ENCODE measurements at regions not wholly inside any gene's neighbourhood (a gene's known extent, or its start where the extent isn't known, plus 50 kb on each side); places are given as distances from the start of the nearest gene placed in this dataset.
"Not testable (repeated sequence)": the region's sequence is repeated elsewhere in the genome, so short reads cannot be mapped to it uniquely, and the experiment has no call there.

GRCh38 chr2:181737302-181737701 lies 57.0 kb upstream of the NEUROD1 start:
- WGBS, 2 donors = 76 to 78% methylated on average over 5 of the region's 5 CpGs
- H3K27me3 ChIP-seq, DNase-seq, H3K36me3 ChIP-seq, H3K9me3 ChIP-seq, FAIRE-seq, ATAC-seq, H3K27ac ChIP-seq, H3K4me1 ChIP-seq, H3K4me3 ChIP-seq: not testable (repeated sequence)
- intact Hi-C loops (cut with DNase I) = loop anchor here in 1 of 3 donors (10.0 kb wide), 1 partner anchor 337 kb away; no protein-coding TSS in a partner anchor

GRCh38 chr2:181738074-181738473 lies 57.8 kb upstream of the NEUROD1 start:
- no peak for FAIRE-seq
- no peak overlapping the region for H3K27ac ChIP-seq
- 26 to 30% methylated on average over 2 of the region's 2 CpGs for WGBS, 2 donors
- H3K9me3 ChIP-seq = no peaks in the 10 kb centered on the region
- peak in 1 of 4 donors; percentile 9 for TF ChIP-seq CTCF (IDR thresholded peaks at IDR 0.05)
- no peak for DNase-seq
- no peak overlapping the region for H3K4me3 ChIP-seq
- H3K27me3 ChIP-seq = no peaks in the 10 kb centered on the region
- no peaks in the 10 kb centered on the region for H3K36me3 ChIP-seq
- peaks cover 0 to 8% (median 7%) of the 10 kb centered on the region in 3 donors for H3K4me1 ChIP-seq
- peak in 3 of 4 donors; percentile 59 to 71 (median 62) for ATAC-seq
- intact Hi-C loops (cut with DNase I) = loop anchor here in 1 of 3 donors (10.0 kb wide), 1 partner anchor 337 kb away; no protein-coding TSS in a partner anchor

GRCh38 chr2:181738563-181738962 lies 58.2 kb upstream of the NEUROD1 start:
- intact Hi-C loops (cut with DNase I) = loop anchor here in 1 of 3 donors (10.0 kb wide), 1 partner anchor 336 kb away; no protein-coding TSS in a partner anchor
- FAIRE-seq (no peak), DNase-seq (no peak)

DNA sequence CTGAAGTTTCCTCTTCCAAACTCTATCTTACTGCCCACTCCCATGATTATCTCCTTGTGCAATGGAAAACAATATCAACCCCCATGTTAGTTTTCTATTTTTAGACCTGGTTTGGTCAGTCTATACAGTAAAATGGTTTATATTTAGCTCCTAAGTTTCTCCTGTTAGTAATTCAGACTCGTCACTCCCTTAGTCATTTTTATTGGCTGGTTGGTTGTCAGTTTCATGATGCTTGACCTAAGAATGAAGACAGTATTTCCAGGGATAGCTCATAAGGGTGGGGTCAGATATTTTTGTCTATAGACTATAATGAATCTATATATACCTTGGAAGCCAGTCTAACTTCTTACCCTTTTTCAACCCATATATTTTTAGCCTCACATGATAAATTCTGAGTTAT lies 61.4 kb upstream of the NEUROD1 start:
- no peak for FAIRE-seq
- ATAC-seq = no peak
- no peaks in the 10 kb centered on the region for H3K9me3 ChIP-seq
- no peaks in the 10 kb centered on the region for H3K36me3 ChIP-seq
- no peak for DNase-seq
- no peak overlapping the region for H3K4me3 ChIP-seq
- peak overlapping the region in 1 of 4 donors; percentile 62 for H3K27ac ChIP-seq
- H3K27me3 ChIP-seq = no peaks in the 10 kb centered on the region
- H3K4me1 ChIP-seq = peaks cover 0 to 15% (median 14%) of the 10 kb centered on the region in 3 donors
- 24 to 33% methylated on average over 1 of the region's 1 CpG for whole genome bisulfite sequencing, 2 donors
- intact Hi-C loops (cut with DNase I) = loop anchor here in 2 of 3 donors (5.0 to 10.0 kb wide), 2 partner anchors 163 to 331 kb away; no protein-coding TSS in a partner anchor
- no peak for TF ChIP-seq CTCF (IDR thresholded peaks at IDR 0.05)

More at GRCh38 chr2:181738563-181738962, 58.2 kb upstream of the NEUROD1 start:
- Histone ChIP-seq H3K27me3 (no peaks in the 10 kb centered on the region), H3K4me1 (peaks cover 0 to 13% (median 12%) of the 10 kb centered on the region in 3 donors), H3K36me3 (no peaks in the 10 kb centered on the region), H3K27ac (no peak overlapping the region), H3K4me3 (no peak overlapping the region), H3K9me3 (no peaks in the 10 kb centered on the region)
- TF ChIP-seq CTCF (IDR thresholded peaks at IDR 0.05) = no peak
- 66 to 76% methylated on average over 4 of the region's 4 CpGs for WGBS, 2 donors
- no peak for ATAC-seq

GRCh38 chr2:181742361-181742760 lies 62.0 kb upstream of the NEUROD1 start:
- intact Hi-C loops (cut with DNase I) = loop anchor here in 2 of 3 donors (5.0 to 10.0 kb wide), 2 partner anchors 162 to 330 kb away; no protein-coding TSS in a partner anchor
- FAIRE-seq = no peak
- no peak for TF ChIP-seq CTCF (IDR thresholded peaks at IDR 0.05)
- 16 to 18% methylated on average over 3 of the region's 3 CpGs for WGBS, 2 donors
- ATAC-seq = peak in 1 of 4 donors; percentile 5
- H3K36me3 ChIP-seq = no peaks in the 10 kb centered on the region
- H3K9me3 ChIP-seq = no peaks in the 10 kb centered on the region
- H3K27ac ChIP-seq = peak overlapping the region in 2 of 4 donors; percentile 62 to 65
- H3K4me1 ChIP-seq = peaks cover 0 to 15% (median 14%) of the 10 kb centered on the region in 3 donors
- DNase-seq = no peak
- H3K4me3 ChIP-seq = no peak overlapping the region
- no peaks in the 10 kb centered on the region for H3K27me3 ChIP-seq

Data from pancreas (tissue), 10 donors.